ENCODE measurements at regions not wholly inside any gene's neighbourhood (a gene's known extent, or its start where the extent isn't known, plus 50 kb on each side); places are given as distances from the start of the nearest gene placed in this dataset.

DNA sequence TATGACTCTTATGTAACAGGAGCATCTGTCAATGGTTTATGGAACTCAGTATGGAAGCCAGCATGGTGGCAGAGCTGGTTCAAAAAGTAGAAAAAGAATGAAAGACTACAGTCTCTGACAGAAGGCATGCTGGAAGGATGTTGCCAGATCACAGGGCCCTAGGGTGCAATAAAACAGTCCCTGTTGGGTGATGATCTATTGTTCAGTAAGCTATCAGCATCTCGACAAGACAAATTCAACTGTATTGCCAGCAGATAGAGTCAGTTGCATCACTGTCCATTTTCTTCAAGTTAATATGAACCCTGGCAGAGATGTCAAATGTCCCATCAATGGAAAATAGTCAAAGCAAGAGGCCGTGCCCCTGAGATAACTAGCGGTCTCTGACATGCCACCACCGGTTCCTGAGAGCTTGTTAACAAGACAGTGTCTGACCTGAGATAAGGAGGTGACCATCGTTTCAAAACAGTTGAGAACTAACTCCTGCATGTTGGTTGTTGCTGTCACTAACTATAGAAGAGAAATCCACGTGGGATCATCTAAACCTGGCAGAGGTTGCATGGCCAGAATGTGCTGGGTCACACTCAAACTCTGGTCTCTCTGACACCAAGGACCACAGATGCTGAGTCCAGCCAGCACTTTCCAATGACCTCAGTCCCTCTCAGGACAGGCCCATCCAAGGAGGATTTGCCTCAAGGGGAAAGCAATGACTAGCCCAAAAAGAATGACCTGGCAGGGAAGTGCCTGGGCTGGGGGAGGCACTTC is 125.9 kb downstream of the RIPK4 start:
- Mint-ChIP-seq H3K27me3 (ENCODE audit: insufficient read depth) (peaks cover 23% of the 10 kb centered on the region), H3K9me3 (no peaks in the 10 kb centered on the region), H3K36me3 (ENCODE audit: low read depth) (no peaks in the 10 kb centered on the region), H3K4me1 (ENCODE audit: low read depth) (no peaks in the 10 kb centered on the region), H3K27ac (no peak overlapping the region), H3K4me3 (no peak overlapping the region)
- no peak for DNase-seq (ENCODE audit: low spot score)
- intact Hi-C loops (cut with micrococcal nuclease): no loop called here

DNA sequence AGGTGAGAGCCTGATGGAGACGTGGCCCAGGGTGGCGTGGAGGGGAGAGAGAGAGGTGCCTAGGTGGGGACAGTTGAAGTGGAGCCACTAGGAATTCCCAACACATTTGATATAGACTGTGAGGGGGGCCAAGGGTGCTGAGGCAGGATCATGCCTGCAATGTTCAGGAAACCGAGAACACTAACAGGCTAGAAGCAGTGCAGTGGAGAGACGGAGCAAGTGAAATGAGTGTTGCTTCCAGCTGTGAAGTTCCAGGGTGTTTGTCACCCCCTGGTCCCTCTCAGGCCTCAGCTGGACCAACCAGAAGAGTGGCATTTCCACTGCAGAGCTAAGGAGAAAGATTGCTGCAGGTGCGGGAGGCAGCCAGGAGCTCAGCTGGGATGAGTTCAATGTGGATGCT is 127.1 kb downstream of the RIPK4 start:
- H3K27ac Mint-ChIP-seq: no peak overlapping the region
- no peak overlapping the region for H3K4me3 Mint-ChIP-seq
- no peaks in the 10 kb centered on the region for H3K9me3 Mint-ChIP-seq
- H3K4me1 Mint-ChIP-seq (ENCODE audit: low read depth): no peaks in the 10 kb centered on the region
- H3K36me3 Mint-ChIP-seq (ENCODE audit: low read depth): no peaks in the 10 kb centered on the region
- H3K27me3 Mint-ChIP-seq (ENCODE audit: insufficient read depth): peaks cover 22% of the 10 kb centered on the region
- intact Hi-C loops (cut with micrococcal nuclease): no loop called here
- no peak for DNase-seq (ENCODE audit: low spot score)

DNA sequence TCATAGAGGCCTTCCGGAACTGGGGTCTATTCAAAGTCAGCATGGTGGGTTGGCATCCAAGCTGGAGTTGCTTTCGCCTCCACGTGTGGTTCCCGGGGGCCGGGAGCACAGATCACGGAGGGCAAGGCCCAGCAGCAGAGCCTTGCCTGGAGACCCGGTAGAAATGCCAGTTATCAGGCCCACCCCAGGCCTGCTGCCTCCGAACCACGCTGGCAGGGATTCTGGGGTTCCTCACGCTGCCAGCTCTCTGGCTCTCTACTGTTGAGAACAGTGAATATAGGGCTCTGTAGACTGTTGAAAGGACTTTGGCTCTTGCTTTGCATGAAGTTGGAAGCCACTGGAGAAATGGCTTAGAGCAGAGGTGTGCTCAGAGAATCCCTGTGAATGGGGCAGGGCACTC is 127.5 kb downstream of the RIPK4 start:
- DNase-seq (ENCODE audit: low spot score): no peak
- intact Hi-C loops (cut with micrococcal nuclease): no loop called here
- H3K27ac Mint-ChIP-seq: no peak overlapping the region
- H3K4me1 Mint-ChIP-seq (ENCODE audit: low read depth): no peaks in the 10 kb centered on the region
- no peak overlapping the region for H3K4me3 Mint-ChIP-seq
- H3K36me3 Mint-ChIP-seq (ENCODE audit: low read depth): no peaks in the 10 kb centered on the region
- H3K9me3 Mint-ChIP-seq: no peaks in the 10 kb centered on the region
- H3K27me3 Mint-ChIP-seq (ENCODE audit: insufficient read depth): peaks cover 18% of the 10 kb centered on the region

- H3K9me3 Mint-ChIP-seq: no peaks in the 10 kb centered on the region
- H3K36me3 Mint-ChIP-seq (ENCODE audit: low read depth): no peaks in the 10 kb centered on the region
- H3K4me1 Mint-ChIP-seq (ENCODE audit: low read depth): no peaks in the 10 kb centered on the region
- intact Hi-C loops (cut with micrococcal nuclease): no loop called here
- no peak overlapping the region for H3K4me3 Mint-ChIP-seq
- H3K27ac Mint-ChIP-seq: no peak overlapping the region
- peaks cover 19% of the 10 kb centered on the region for H3K27me3 Mint-ChIP-seq (ENCODE audit: insufficient read depth)
- no peak for DNase-seq (ENCODE audit: low spot score)
Measured at GRCh38 chr21:41638201-41638790, 128.6 kb downstream of the RIPK4 start.

- H3K36me3 Mint-ChIP-seq (ENCODE audit: low read depth): no peaks in the 10 kb centered on the region
- no peak overlapping the region for H3K27ac Mint-ChIP-seq
- H3K4me3 Mint-ChIP-seq: no peak overlapping the region
- no peaks in the 10 kb centered on the region for H3K9me3 Mint-ChIP-seq
- intact Hi-C loops (cut with micrococcal nuclease): no loop called here
- H3K27me3 Mint-ChIP-seq (ENCODE audit: insufficient read depth): peaks cover 10% of the 10 kb centered on the region
- DNase-seq (ENCODE audit: low spot score): no peak
- H3K4me1 Mint-ChIP-seq (ENCODE audit: low read depth): no peaks in the 10 kb centered on the region
Measured at GRCh38 chr21:41636636-41637630, 129.0 kb upstream of the TMPRSS2 start.

- Mint-ChIP-seq H3K4me3 (no peak overlapping the region), H3K27me3 (ENCODE audit: insufficient read depth) (peaks cover 6% of the 10 kb centered on the region), H3K9me3 (no peaks in the 10 kb centered on the region), H3K27ac (no peak overlapping the region), H3K4me1 (ENCODE audit: low read depth) (no peaks in the 10 kb centered on the region), H3K36me3 (ENCODE audit: low read depth) (no peaks in the 10 kb centered on the region)
- DNase-seq (ENCODE audit: low spot score): no peak
- intact Hi-C loops (cut with micrococcal nuclease): no loop called here
Measured at GRCh38 chr21:41635874-41636273, 127.9 kb upstream of the TMPRSS2 start.

DNA sequence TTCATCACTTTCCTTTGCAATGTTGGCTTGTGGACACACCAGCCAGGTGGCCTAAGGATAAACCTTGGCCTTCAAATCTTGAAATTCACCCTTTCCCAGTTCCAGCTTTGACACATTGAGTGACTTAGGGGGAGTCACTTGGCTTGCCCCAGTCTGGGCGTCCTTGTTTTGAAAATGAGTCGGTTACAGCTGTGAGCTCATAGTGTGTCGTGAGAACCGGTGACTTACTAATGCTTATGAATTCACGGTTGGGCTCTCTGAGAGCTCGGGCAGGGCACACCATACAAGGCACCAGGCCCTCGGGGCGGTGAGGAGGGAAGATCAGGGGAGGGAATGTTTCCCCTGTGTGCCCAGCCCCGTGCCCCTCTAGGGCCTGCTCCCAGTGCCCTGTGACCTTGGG is 126.9 kb upstream of the TMPRSS2 start:
- Mint-ChIP-seq H3K27ac (no peak overlapping the region), H3K4me3 (no peak overlapping the region), H3K27me3 (ENCODE audit: insufficient read depth) (peaks cover 2% of the 10 kb centered on the region), H3K36me3 (ENCODE audit: low read depth) (no peaks in the 10 kb centered on the region), H3K9me3 (no peaks in the 10 kb centered on the region), H3K4me1 (ENCODE audit: low read depth) (no peaks in the 10 kb centered on the region)
- intact Hi-C loops (cut with micrococcal nuclease): no loop called here
- no peak for DNase-seq (ENCODE audit: low spot score)

DNA sequence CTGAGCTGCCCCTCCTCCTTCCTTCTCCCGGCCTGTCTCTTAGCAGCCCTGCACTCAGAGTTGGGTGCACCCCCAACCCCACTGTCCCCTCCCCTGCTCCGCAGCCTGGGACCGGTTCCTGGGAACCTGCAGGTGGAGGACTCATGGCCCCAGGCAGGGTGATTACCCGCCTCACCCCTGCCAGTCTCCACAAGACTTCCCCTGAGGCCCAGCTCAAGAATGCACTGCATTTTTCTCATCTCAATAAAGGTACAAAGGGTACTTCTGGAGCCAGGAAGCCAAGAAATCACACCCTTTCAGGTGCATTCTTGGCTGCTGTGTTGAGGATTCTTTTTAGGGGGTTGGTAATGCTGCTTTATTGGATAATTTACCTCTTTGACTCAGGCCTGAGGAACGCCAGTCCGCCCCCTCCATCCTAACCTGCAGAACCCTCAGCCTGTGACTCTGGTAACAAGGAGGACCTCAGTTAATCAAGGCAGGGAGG is 126.3 kb upstream of the TMPRSS2 start:
- H3K36me3 Mint-ChIP-seq (ENCODE audit: low read depth): no peaks in the 10 kb centered on the region
- no peak for DNase-seq (ENCODE audit: low spot score)
- H3K27ac Mint-ChIP-seq: no peak overlapping the region
- intact Hi-C loops (cut with micrococcal nuclease): no loop called here
- H3K4me3 Mint-ChIP-seq: no peak overlapping the region
- no peaks in the 10 kb centered on the region for H3K9me3 Mint-ChIP-seq
- H3K4me1 Mint-ChIP-seq (ENCODE audit: low read depth): no peaks in the 10 kb centered on the region
- H3K27me3 Mint-ChIP-seq (ENCODE audit: insufficient read depth): peaks cover 2% of the 10 kb centered on the region

- H3K27me3 Mint-ChIP-seq (ENCODE audit: insufficient read depth): peaks cover 6% of the 10 kb centered on the region
- no peaks in the 10 kb centered on the region for H3K36me3 Mint-ChIP-seq (ENCODE audit: low read depth)
- no peak overlapping the region for H3K4me3 Mint-ChIP-seq
- DNase-seq (ENCODE audit: low spot score): no peak
- intact Hi-C loops (cut with micrococcal nuclease): no loop called here
- H3K9me3 Mint-ChIP-seq: no peaks in the 10 kb centered on the region
- no peaks in the 10 kb centered on the region for H3K4me1 Mint-ChIP-seq (ENCODE audit: low read depth)
- H3K27ac Mint-ChIP-seq: no peak overlapping the region
Measured at GRCh38 chr21:41633627-41634026, 125.7 kb upstream of the TMPRSS2 start.

GRCh38 chr21:41632748-41633475 is 125.0 kb upstream of the TMPRSS2 start:
- intact Hi-C loops (cut with micrococcal nuclease): no loop called here
- no peak for DNase-seq (ENCODE audit: low spot score)
- Mint-ChIP-seq H3K4me1 (ENCODE audit: low read depth) (no peaks in the 10 kb centered on the region), H3K36me3 (ENCODE audit: low read depth) (no peaks in the 10 kb centered on the region), H3K27ac (no peak overlapping the region), H3K4me3 (no peak overlapping the region), H3K27me3 (ENCODE audit: insufficient read depth) (peaks cover 6% of the 10 kb centered on the region), H3K9me3 (no peaks in the 10 kb centered on the region)

DNA sequence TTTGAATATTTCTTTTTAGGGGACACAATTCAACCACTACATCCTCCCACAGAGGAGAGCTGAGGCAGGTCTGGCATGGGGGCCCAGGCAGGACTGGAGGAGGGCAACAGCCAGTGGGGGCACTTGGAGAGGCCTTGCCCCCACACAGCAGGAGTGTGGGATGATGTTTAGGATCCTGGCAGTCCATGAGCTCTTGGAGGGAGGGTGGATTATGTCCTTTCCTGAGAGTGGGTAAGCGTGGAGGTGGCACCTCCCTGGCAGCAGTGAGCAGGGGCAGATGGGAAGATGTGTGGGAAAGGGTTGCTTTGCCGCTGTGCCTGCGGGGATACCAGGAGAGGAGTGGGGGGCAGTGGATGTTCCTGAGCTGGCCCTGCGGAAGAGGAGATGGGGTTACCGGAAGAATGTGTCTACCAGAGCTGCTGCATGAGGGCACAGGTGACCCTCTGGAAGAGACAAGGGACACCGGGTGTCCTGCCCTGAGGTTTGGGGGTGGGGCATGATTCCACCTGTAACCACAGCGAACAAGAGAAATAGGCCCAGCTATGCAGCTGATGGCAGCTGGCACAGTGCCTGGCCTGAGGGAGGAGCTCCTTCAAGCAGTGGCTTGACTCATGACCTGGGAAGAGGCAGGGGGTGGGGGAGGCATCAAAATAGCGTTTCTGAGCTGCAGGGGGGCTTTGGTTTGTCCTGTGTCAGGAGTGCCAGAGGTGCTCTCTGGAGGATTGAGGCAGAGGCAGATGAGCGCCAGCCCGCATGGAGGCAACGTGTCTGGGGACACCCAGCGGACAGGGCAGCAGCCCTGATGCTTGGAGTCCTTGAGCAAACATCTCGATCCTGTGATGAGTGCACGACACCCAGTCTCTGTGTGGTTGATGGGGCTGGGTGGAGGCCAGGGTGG is 123.9 kb upstream of the TMPRSS2 start:
- no peaks in the 10 kb centered on the region for H3K36me3 Mint-ChIP-seq (ENCODE audit: low read depth)
- no peak for DNase-seq (ENCODE audit: low spot score)
- H3K27ac Mint-ChIP-seq: no peak overlapping the region
- H3K4me1 Mint-ChIP-seq (ENCODE audit: low read depth): no peaks in the 10 kb centered on the region
- H3K4me3 Mint-ChIP-seq: no peak overlapping the region
- intact Hi-C loops (cut with micrococcal nuclease): no loop called here
- H3K27me3 Mint-ChIP-seq (ENCODE audit: insufficient read depth): peaks cover 6% of the 10 kb centered on the region
- H3K9me3 Mint-ChIP-seq: no peaks in the 10 kb centered on the region

DNA sequence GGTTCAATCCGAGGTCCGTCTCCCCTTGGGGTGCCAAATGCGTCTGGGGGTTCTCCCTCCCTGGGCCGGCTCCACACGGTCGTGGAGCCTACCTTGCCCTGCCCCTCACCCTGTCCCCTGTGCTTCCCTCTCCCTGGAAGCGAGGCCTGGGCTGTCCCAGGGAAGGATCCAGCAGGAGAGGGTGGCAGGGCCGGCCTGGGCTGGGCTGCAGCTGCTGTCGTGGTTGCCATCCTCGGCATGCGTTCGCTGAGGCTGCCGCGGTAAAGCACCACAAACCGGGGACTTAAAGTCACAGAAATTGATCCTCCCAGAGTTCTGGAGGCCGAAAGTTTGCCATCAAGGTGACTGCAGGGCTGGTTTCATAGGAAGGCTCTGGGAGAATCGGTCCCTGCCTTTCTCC is 123.0 kb upstream of the TMPRSS2 start:
- Mint-ChIP-seq H3K27ac (no peak overlapping the region), H3K36me3 (ENCODE audit: low read depth) (no peaks in the 10 kb centered on the region), H3K4me1 (ENCODE audit: low read depth) (no peaks in the 10 kb centered on the region), H3K27me3 (ENCODE audit: insufficient read depth) (peaks cover 9% of the 10 kb centered on the region), H3K4me3 (no peak overlapping the region), H3K9me3 (no peaks in the 10 kb centered on the region)
- intact Hi-C loops (cut with micrococcal nuclease): no loop called here
- DNase-seq (ENCODE audit: low spot score): no peak

All from activated T-helper 1 cell treated with anti-CD3 and anti-CD28 coated beads, Interleukin-12 subunit alpha, Interleukin-12 subunit beta, Interleukin-2, Interleukin-4 antibody, amounts not matched to agents 30 ng/mL and 10 ng/mL and 1 ng/mL, durations not matched to agents 14 hours and 24 hours and 36 hours (primary cell).